ENCODE measurements at regions not wholly inside any gene's neighbourhood (a gene's known extent, or its start where the extent isn't known, plus 50 kb on each side); places are given as distances from the start of the nearest gene placed in this dataset.

GRCh38 chr14:83470466-83470865, 1936.8 kb upstream of the SEL1L start:
- no peak for TF ChIP-seq POLR2AphosphoS5 (IDR thresholded peaks at IDR 0.05; ENCODE audit: low read depth, low read length)
- TF ChIP-seq POLR2A (IDR thresholded peaks at IDR 0.05; ENCODE audit: low read depth, low read length): no peak
- TF ChIP-seq TAF1 (IDR thresholded peaks at IDR 0.05; ENCODE audit: low read depth, low read length): no peak

Measured in GM12891 (cell line).